Stimulated activated CD8-positive, alpha-beta memory T cell treated with anti-CD3 and anti-CD28 coated beads, Interleukin-2, amount 100 ng/mL, for 48 hours (primary cell): ENCODE measurements at regions not wholly inside any gene's neighbourhood (a gene's known extent, or its start where the extent isn't known, plus 50 kb on each side); places are given as distances from the start of the nearest gene placed in this dataset.

ENCODE experiments used
- DNase-seq, 2 donors: peaks; one replicate each; pipeline ENCODE4 v3.0.0-alpha.2; 2020; ENCODE audit warnings: low read depth in 2 of 2

GRCh38 chr3:106860182-106860581 lies 517.1 kb upstream of the CCDC54 start:
- DNase-seq, result no peak

GRCh38 chr3:106862067-106862466 lies 515.2 kb upstream of the CCDC54 start:
- DNase-seq, result no peak

- no peak for DNase-seq
Observed at GRCh38 chr3:106877627-106878026, 499.6 kb upstream of the CCDC54 start.

DNA sequence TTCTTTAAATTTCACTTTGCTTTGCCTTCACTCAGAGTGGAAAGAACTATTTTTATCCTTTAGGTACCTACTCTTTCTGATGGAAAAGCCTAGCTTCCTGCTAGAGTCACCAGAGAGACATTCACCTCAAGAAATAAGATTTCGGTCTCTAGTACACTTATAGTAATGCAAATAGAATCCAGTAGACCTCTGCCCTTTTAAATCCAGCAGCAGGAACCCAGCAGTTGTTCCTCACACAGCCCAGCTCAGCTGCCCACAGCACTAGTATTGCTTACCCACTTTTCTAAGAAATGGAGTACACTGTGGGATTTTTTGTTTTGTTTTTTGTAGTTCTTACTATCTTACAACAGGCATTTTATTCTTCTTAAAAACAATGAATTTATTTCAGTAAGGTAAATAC lies 497.0 kb upstream of the CCDC54 start:
- no peak for DNase-seq

- DNase-seq, result no peak
Observed at GRCh38 chr3:106881186-106881585, 496.1 kb upstream of the CCDC54 start.

- no peak for DNase-seq
Observed at GRCh38 chr3:106882297-106882696, 494.9 kb upstream of the CCDC54 start.

GRCh38 chr3:106906074-106906473 lies 471.2 kb upstream of the CCDC54 start:
- DNase-seq, result no peak

GRCh38 chr3:106908181-106908938 lies 468.9 kb upstream of the CCDC54 start:
- no peak for DNase-seq

DNA sequence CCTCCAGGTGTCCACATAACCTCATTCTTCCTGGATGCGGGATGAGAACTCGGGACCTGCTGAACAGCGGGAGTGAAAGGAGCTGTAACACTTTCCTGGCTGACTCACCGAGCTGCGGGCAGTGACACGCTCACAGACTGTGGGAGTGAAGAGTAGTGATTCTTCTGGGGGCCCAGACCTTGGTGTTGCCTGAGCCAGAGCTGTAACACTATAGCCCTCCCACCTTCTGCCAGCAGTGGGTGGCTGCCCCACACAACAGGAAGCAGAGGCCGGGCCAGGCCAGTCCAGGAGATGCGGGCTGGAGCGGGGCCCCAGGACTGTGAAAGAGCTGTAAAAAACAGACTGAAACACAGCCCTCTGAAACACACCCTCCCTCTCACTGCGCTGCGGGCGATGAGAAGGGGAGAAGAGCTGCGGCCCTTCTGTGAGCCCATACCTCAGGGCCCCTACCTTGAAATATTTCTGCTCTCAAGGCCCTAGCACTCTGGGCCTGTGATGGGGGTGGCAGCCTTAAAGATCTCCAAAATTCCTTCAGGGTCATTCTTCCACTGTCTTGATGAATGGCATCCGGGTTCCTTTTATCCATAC lies 464.0 kb upstream of the CCDC54 start:
- no peak for DNase-seq

DNA sequence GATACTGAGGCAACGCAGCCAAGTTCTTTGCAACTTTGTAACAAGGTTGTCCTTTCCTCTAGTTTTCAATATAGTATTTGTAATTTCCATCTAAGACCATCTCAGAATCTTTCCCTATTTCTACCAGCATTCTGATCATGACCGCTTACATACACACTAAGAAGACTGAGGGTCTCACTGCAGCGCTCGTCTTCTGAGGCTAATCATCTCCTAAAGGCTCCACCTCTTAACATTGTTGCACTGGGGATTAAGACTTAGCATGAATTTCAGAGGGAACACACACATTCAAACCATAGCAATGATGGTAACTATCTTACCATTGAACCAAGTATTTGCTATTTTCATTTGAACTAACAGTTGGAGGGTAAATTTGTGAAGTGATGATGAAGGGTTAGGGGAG lies 463.3 kb upstream of the CCDC54 start:
- DNase-seq, result no peak

DNA sequence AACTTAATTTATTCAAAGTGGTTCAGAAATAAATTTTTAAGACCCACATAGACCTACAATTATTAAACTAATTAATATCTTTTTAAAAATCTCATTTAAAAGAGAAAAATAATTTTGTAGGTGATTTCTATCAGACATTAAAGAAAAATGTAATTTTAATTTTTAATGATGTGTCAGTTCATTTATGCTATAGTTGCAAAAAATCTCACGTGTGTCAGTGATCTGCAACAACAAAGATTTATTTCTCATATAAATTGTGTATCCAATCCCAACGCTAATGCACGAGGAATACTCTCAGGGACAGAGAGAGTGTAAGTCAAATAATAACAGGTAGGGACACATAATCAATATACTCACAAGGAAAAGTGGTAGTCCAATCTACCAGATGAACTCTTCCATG lies 456.6 kb upstream of the CCDC54 start:
- DNase-seq, result no peak

DNA sequence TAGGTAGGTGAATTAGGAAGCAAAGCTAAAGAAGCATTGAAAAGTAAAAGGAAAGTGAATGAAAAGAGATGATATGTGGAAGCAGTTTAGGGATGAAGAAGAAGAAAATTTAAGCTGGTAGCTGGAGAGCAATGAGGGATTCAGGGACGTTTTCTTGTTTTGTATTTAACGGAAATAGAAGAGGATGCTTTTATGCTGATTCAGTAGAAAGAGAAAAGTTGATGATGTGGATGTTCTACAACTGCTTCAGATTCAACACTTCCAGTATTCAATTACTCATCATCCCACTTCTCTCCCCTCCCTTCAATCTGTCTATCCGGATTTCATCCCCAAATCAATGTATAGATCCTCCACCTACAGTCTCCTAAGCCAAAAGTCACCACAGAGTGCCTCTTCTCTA lies 448.2 kb upstream of the CCDC54 start:
- DNase-seq, result no peak

DNA sequence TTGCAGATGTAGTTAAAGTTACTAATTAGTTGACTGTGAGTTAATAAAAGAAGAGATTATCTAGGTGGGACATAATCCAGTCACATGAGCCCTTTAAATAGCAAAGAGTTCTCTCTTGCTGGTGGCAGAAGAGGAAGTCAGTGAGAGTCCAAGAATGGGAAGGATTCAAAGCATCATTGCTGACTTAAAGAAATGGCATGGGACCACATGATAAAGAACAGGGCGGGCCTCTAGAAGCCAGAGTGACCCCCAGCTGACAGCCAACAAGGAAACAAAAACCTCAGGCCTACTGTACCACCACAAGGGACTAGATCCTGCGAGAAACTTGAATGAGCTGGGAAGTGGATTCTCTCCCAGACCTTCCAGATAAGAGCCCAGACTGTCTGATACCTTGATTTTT lies 447.2 kb upstream of the CCDC54 start:
- DNase-seq, result no peak

GRCh38 chr3:106931904-106932303 lies 445.3 kb upstream of the CCDC54 start:
- DNase-seq, result no peak

- DNase-seq, result no peak
Observed at GRCh38 chr3:106936337-106936736, 440.9 kb upstream of the CCDC54 start.

- DNase-seq, result no peak
Observed at GRCh38 chr3:106942051-106942450, 435.2 kb upstream of the CCDC54 start.

DNA sequence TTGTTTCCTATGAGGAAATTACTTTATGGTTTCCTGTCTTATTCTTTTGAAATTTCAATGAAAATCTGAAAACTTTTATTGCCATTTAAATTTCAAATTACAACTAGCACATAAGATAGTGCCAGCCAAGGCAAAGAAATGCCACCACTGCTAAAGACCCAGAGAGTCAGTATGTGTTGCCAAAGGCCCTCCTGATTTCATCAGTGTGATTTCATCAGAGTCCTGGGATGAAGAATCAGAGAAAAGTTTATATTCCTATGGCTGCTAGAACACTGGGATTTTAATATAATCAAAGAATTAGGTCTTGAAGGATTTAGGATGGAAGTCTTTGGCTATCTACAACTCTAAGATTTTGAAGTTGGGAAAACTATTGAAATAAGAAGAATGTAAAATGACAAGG lies 434.2 kb upstream of the CCDC54 start:
- DNase-seq, result no peak

GRCh38 chr3:106945435-106945834 lies 431.8 kb upstream of the CCDC54 start:
- no peak for DNase-seq

DNA sequence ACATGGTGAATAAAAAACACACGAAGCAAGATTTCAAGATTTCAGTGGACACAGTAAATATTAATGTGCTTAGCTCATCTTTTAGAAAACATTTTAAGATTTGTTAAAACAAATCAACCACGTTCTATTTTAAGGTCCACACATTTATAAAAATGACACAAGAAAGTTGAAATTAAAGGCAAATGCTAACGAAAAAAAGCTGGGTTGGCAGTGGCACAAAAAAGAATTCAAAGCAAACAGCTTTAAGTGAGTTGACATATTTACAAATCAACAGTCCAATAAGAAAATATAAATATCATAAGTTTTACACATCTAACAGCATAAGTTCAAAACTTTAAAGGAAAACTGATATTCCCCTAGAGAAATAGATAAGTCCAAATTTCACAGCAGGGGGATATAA lies 430.4 kb upstream of the CCDC54 start:
- DNase-seq, result no peak

GRCh38 chr3:106957029-106957428 lies 420.2 kb upstream of the CCDC54 start:
- no peak for DNase-seq

DNA sequence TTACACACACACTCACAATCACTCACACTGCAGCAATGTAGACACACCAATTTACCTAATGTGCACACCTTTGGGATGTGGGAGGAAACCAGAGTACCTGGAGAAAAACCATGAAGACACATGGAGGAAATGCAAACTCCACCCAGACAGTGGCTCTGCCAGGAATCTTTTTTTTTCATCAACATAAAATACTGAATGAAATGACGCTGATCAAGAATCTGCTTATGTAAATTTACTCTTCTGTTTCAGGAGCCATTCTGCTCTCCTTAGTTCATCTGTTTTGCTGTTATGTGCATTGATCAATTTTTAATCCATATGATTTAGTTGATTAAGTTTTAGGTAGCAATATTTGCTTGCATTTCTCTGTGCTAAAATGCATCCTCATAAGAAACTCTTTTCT lies 414.2 kb upstream of the CCDC54 start:
- DNase-seq, result no peak

GRCh38 chr3:106963442-106963841 lies 413.8 kb upstream of the CCDC54 start:
- no peak for DNase-seq

DNA sequence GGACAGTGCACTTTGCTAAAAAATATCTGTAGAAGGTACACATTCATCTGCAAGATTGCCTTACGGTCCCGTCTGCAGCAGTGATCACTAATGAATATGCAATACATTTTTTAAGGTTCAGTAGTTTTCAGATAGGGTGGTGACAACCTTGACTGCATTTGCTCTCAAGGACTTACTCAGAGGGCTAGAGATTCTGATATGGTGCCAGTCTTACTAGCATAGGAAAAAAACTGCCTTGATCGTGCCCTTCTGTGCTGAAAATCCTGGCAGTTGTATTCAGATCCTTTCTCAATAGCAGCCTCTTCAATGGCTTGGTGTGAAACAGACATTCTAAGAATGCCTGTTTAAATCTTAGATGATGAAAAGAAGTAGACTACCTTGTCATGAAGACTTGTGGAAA lies 411.9 kb upstream of the CCDC54 start:
- DNase-seq, result no peak

GRCh38 chr3:106969596-106969995 lies 407.6 kb upstream of the CCDC54 start:
- no peak for DNase-seq
